DMS79 (cell line): ENCODE measurements at regions not wholly inside any gene's neighbourhood (a gene's known extent, or its start where the extent isn't known, plus 50 kb on each side); places are given as distances from the start of the nearest gene placed in this dataset.

ENCODE experiments used
- DNase-seq: peaks from one replicate; lab custom pipeline; 2025; lab: John Stamatoyannopoulos, UW

DNA sequence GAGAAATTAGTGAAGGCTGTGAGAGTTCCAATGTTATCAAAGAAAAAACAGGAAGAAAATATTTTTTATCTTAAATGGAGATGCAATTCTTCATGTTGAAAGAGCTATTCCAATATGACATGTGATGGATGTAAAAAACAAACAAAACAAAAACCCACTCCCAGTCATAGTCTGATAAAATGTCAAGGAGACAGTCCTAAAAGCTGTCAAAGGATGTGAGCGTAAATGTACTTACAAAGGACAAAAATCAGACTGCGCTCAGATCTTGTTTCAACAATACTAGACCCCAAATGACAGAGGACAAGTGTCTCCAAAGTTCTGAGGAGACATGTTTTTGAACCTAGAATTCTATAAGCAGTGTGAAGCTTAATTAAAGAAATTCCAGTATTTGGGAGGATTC lies 265.8 kb downstream of the PLPP3 start:
- DNase-seq = no peak

- no peak for DNase-seq
Observed at GRCh38 chr1:56311766-56312165, 267.6 kb downstream of the PLPP3 start.

- DNase-seq = no peak
Observed at GRCh38 chr1:56310945-56311344, 268.4 kb downstream of the PLPP3 start.

DNA sequence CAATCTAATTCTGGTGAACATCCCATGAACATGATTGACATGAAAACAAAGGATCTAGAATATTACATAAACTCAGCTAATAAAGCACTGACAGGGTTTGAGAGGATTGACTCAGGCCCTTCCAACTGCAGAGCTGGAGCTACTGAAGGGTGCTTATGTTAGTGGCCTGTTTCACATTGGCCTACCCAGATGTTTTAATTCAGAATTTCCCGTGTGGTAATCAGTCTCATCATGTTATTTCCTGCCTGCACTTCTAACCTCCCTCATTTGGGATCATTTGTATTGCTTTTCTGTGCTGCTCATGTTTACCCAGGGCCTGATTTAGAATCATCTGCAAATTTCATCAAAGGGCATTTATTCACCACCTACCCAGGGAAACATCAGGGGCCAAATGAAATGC lies 270.3 kb downstream of the PLPP3 start:
- DNase-seq = no peak

DNA sequence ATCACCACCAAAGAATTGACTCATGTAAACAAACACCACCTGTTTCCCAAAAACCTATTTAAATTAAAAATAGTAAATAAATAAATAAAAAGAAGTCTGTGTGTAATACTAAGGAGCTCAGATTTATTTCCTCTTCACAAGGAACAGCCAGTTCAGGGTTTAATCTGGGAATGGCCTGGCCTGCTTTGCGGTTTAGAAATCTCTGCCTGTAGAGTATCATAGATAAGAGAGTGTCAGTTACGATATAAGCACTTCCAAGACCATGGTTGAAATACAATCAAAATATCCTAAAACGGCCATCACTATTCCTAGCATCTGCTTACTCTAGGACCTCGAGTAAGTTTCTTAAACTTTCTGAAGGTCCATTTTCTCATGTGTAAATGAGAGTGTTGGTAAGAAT lies 274.4 kb downstream of the PLPP3 start:
- DNase-seq = no peak

GRCh38 chr1:56303805-56304204 lies 275.6 kb downstream of the PLPP3 start:
- DNase-seq = no peak

DNA sequence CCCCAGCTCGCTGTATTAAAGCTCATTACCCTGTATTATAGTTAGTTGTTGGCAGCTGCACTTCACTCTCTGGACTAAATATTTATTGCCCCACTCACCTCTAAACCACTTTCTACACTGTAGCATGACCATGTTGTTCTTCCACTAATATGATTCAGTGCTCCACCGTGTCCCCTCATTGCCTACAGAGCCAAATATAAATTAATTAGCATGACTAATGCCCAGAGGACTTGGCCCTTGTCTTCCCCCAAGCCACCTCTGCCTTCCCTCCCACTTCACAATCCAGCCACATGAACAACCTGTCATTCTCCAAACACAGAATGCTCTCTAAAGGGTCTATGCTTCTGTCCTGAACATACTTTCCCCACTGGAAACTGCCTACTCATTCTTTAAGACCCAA lies 276.5 kb downstream of the PLPP3 start:
- DNase-seq = no peak

DNA sequence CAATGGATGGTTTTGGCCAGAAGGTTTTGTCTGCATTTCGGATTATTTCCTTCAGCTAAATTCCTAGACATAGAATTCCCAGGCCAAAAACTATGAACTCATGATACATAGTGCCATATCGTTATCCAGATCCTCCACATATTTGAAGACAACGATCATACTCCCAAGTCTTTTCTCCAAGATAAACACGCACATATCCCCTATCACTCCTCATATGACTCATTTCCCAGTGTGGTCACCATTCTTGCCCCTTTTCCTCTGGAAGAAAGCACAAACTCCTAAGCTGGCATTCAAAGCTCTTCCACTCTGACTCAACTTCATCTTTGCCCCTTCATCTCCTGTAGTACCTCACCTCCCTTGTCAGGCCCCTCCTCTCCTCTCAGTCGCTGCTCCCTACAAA lies 277.6 kb downstream of the PLPP3 start:
- no peak for DNase-seq

GRCh38 chr1:56300836-56301235 lies 278.5 kb downstream of the PLPP3 start:
- DNase-seq = no peak

DNA sequence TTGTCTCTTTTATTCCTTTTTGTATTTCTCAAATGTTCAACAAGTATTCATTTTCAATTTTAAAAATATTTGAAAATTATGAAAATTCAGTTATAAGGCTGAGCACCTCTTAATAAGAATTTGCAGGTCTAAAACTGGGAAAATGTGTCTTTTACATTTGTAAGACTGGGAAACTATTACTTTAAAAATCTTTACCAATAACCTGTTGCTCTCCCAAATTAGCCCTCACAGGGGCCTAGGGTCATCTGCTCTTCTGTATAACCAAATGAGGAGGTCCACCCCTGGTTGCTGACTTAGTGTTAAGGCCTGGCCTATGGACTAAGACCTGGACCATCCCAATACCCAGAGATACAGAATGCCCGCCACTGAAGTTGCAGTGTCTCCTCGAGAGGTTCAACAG lies 280.5 kb downstream of the PLPP3 start:
- DNase-seq = no peak

DNA sequence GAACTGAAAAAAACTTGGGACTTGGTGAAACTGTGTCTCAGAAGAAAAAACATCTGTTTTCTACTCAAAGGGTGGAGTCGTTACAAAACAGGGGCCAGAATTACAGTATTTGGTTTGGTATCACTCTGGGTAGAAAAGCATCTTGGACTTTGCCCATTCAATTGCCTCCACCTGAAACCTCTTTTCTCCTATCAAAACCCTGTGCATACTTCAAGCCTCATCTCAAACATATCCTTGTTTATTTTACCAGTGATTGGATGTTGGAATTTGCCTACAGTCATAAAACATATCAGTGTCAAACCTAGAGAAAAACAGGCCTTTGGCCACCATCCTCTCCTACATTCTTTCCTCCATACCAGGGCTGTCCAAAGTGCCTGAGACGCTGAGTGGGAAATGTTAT lies 281.5 kb downstream of the PLPP3 start:
- DNase-seq = no peak

DNA sequence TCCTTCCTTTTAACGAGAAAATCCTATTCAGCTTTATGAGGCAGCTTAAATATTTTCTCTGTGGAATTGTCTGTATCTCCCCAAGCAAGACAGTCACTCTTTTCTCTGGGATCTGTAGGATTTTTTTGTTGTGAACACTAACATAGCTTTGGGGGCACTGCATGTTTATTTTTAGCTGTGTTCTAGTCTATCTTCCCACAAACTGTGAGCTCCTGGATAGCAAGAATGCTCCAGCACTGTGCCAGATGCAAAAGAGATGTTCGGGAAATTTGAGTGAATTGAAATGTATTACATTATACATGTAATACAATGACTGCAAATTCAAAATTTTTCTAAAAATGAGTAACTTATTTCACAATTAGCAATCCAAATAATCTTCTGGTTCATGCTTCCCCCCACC lies 282.2 kb downstream of the PLPP3 start:
- DNase-seq = no peak

- DNase-seq = no peak
Observed at GRCh38 chr1:56295949-56296929, 283.1 kb downstream of the PLPP3 start.

- no peak for DNase-seq
Observed at GRCh38 chr1:56291374-56291919, 287.9 kb downstream of the PLPP3 start.

- no peak for DNase-seq
Observed at GRCh38 chr1:56289260-56289659, 290.1 kb downstream of the PLPP3 start.

DNA sequence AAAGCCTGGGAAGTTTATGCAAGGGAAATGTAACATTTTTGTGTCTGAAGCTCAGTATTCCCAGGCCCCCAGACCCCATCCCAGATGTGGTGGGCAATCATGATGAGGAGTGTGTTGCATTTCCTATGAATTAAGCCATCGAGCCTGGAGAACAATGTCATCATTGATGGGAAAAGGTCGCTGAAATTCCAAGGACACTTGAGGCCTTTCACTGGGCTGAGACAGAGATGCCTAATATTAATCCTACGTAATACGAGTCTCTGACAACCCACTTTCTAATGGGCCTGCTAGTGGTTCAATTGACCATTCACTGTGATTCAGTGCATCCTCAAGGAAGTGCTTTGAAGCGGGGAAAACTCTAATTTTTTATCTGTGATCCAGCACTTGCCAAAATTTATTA lies 291.6 kb downstream of the PLPP3 start:
- DNase-seq = peak; percentile 26

DNA sequence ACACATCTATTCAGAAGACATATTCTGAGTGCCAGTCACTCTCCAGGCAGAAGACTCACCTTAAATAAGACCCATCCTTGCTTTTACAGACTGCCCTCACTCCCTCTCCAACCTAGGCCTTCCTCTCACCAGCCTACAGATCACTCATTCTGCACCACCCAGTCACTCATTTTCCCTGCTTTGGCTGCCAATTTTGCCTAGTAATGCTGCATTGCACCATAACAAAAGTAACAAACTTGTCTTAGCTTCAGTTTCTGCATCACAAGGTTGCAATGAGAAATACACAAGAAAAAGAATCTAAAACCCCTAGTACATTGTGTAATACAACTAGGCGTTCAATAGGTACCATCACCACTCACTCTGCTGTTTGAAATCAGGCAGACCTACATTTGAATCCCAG lies 292.4 kb downstream of the PLPP3 start:
- no peak for DNase-seq

GRCh38 chr1:56286506-56286905 lies 292.9 kb downstream of the PLPP3 start:
- DNase-seq = no peak

GRCh38 chr1:56285554-56286402 lies 293.6 kb downstream of the PLPP3 start:
- no peak for DNase-seq

DNA sequence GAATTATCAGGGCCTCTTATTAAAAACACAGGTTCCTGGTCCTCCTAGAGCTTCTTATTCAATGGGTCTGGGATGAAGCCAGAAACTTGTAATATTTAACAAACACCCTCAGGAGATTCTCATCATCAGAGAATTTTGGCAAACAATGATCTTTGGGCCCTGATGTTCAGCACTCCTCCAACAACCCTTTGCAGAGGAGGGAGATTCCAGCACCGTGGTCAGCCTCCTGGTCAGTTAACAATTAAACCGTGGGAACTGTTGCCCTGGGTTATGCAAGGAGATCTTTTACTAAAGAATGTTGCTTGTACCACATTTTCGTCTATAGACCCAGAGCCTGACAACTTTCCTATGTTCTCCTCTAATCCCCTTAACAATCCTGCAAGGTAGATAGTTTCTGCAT lies 294.4 kb downstream of the PLPP3 start:
- DNase-seq = no peak

- DNase-seq = no peak
Observed at GRCh38 chr1:56278061-56278460, 301.3 kb downstream of the PLPP3 start.

DNA sequence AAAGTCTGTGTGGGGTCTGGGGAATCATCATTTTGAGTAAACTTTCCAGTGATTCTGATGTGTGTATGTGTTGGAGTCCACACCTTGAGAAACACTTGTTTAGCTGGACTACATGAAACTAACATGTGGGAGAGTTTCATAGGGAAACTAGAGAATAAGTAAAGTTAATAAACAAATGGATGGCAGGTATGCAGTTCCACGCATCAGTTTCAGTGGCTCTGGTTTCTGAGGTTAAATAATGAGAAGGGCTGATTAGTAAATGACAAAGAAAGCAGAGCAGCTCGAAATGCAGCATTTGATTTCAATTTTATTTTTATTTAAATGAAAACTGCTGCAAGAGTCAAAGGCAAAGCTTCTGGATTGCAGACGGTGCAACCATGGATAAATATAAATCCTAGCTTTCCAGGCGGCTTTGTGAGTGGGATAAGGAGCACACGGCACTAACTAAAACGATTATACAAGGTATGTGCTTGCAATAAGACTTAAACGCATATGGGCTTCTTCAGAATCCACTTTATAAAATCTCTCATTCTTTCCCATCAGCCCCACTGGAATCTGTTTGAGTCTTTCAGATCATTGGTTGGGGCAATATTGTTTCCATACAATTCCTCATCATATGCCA lies 310.7 kb downstream of the PLPP3 start:
- no peak for DNase-seq
